Hepatocyte (in vitro differentiated cells): ENCODE measurements at regions not wholly inside any gene's neighbourhood (a gene's known extent, or its start where the extent isn't known, plus 50 kb on each side); places are given as distances from the start of the nearest gene placed in this dataset.

Experiments used
- DNase-seq: peaks from one replicate; pipeline ENCODE4 v3.0.0-alpha.2; 2016; ENCODE audit warnings: low spot score
- H2AFZ ChIP-seq: fragments of 200-600 bp; sonication (generic); 2 replicates; pipeline ENCODE4 v1.6.0; 2016; ENCODE audit warnings: antibody characterized with exemption, mild to moderate bottlenecking
- H3K27ac ChIP-seq: fragments of 200-600 bp; sonication (generic); 2 replicates; pipeline ENCODE4 v1.5.1; 2016; ENCODE audit warnings: mild to moderate bottlenecking
- H3K27me3 ChIP-seq: fragments of 200-600 bp; sonication (generic); 2 replicates; pipeline ENCODE4 v1.6.1; 2016
- H3K36me3 ChIP-seq: fragments of 200-600 bp; sonication (generic); replicated peaks from 2 replicates; pipeline ENCODE4 v1.5.1; 2016; ENCODE audit warnings: low read depth; ENCODE audit not compliant: insufficient read depth
- H3K4me1 ChIP-seq: fragments of 200-600 bp; sonication (generic); 2 replicates; pipeline ENCODE4 v1.5.1; 2016; ENCODE audit warnings: mild to moderate bottlenecking, moderate library complexity; ENCODE audit not compliant: insufficient read depth
- H3K4me2 ChIP-seq: fragments of 200-600 bp; sonication (generic); 2 replicates; pipeline ENCODE4 v1.6.0; 2016
- H3K4me3 ChIP-seq: fragments of 200-600 bp; sonication (generic); 2 replicates; pipeline ENCODE4 v1.5.1; 2016; ENCODE audit warnings: mild to moderate bottlenecking
- H3K79me2 ChIP-seq: fragments of 200-600 bp; sonication (generic); 2 replicates; pipeline ENCODE4 v1.6.0; 2017; ENCODE audit warnings: mild to moderate bottlenecking
- H3K9me2 ChIP-seq: fragments of 200-600 bp; sonication (generic); replicated peaks from 2 replicates; pipeline ENCODE4 v1.6.0; 2017; ENCODE audit warnings: mild to moderate bottlenecking; ENCODE audit not compliant: insufficient read depth
- H3K9me3 ChIP-seq: fragments of 200-600 bp; sonication (generic); 2 replicates; pipeline ENCODE4 v1.5.1; 2016; ENCODE audit warnings: low read depth, mild to moderate bottlenecking
- H4K20me1 ChIP-seq: fragments of 200-600 bp; sonication (generic); 2 replicates; pipeline ENCODE4 v1.6.0; 2016; ENCODE audit warnings: mild to moderate bottlenecking; ENCODE audit not compliant: insufficient read depth, poor library complexity, severe bottlenecking
- EZH2 ChIP-seq: fragments of 200-600 bp; sonication (generic); IDR thresholded peaks from 2 replicates; pipeline ENCODE4 v1.6.1; 2016; ENCODE audit warnings: antibody characterized with exemption, mild to moderate bottlenecking, borderline replicate concordance
- EZH2phosphoT487 ChIP-seq: fragments of 200-600 bp; sonication (generic); IDR thresholded peaks from one replicate; pipeline ENCODE4 v1.6.1; 2018; ENCODE audit warnings: antibody characterized with exemption, mild to moderate bottlenecking, low read depth, moderate library complexity; ENCODE audit not compliant: unreplicated experiment, severe bottlenecking
- WGBS: methylation state at CpG from one replicate; pipeline ENCODE4 v1.1.6; 2016; ENCODE audit warnings: low lambda C conversion rate; ENCODE audit errors: missing lambda C conversion rate; 5-methylcytosine and 5-hydroxymethylcytosine counted together
- TF ChIP-seq, protein P1 (sequence below): fragments of 200-600 bp; sonication (generic); IDR thresholded peaks from 2 replicates; pipeline ENCODE4 v1.5.1; 2016; ENCODE audit warnings: antibody characterized with exemption, mild to moderate bottlenecking; ENCODE audit not compliant: poor library complexity

DNA sequence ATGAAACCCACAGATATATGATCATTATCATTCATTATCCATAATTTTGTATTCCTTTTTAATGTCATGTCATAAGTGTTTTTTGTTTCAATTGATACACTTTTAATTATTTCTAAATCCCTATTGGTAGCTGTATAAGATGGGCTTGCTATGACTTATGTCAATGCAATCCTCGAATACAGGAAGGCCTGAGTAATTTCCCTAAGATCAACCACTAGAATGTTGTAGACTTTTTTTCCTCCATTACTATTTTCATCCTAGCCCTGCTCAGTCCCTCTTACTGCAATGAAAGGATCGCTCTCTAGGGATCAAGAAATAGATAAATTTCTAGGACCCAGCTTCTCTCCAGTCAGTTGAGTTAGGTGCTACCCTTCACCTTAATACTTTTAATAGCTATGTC, 186.3 kb downstream of the KCNE4 start:
- no peaks in the 10 kb centered on the region for H4K20me1 ChIP-seq
- no peak overlapping the region for H3K4me2 ChIP-seq
- DNase-seq, result no peak

GRCh38 chr2:223243233-223243632, 191.2 kb downstream of the KCNE4 start:
- H3K4me1 ChIP-seq, result no peaks in the 10 kb centered on the region
- no peaks in the 10 kb centered on the region for H3K9me3 ChIP-seq
- H3K79me2 ChIP-seq, result no peaks in the 10 kb centered on the region
- no peaks in the 10 kb centered on the region for H4K20me1 ChIP-seq
- no peaks in the 10 kb centered on the region for H3K27me3 ChIP-seq
- no peak overlapping the region for H3K27ac ChIP-seq
- WGBS, result 79% methylated on average over 3 of the region's 3 CpGs
- H3K4me3 ChIP-seq, result no peak overlapping the region
- no peak overlapping the region for H3K4me2 ChIP-seq
- H3K36me3 ChIP-seq, result no peaks in the 10 kb centered on the region
- H2AFZ ChIP-seq, result no peak overlapping the region
- no peak for TF ChIP-seq EZH2phosphoT487
- no peak for DNase-seq
- no peaks in the 10 kb centered on the region for H3K9me2 ChIP-seq

More for the DNA sequence above, 186.3 kb downstream of the KCNE4 start:
- Histone ChIP-seq H3K36me3 (no peaks in the 10 kb centered on the region), H3K4me3 (no peak overlapping the region), H2AFZ (no peak overlapping the region), H3K27me3 (no peaks in the 10 kb centered on the region), H3K79me2 (no peaks in the 10 kb centered on the region), H3K9me3 (no peaks in the 10 kb centered on the region), H3K27ac (no peak overlapping the region), H3K9me2 (no peaks in the 10 kb centered on the region), H3K4me1 (no peaks in the 10 kb centered on the region)
- TF ChIP-seq EZH2 (no peak), EZH2phosphoT487 (no peak)
- TF ChIP-seq, protein P1, sequence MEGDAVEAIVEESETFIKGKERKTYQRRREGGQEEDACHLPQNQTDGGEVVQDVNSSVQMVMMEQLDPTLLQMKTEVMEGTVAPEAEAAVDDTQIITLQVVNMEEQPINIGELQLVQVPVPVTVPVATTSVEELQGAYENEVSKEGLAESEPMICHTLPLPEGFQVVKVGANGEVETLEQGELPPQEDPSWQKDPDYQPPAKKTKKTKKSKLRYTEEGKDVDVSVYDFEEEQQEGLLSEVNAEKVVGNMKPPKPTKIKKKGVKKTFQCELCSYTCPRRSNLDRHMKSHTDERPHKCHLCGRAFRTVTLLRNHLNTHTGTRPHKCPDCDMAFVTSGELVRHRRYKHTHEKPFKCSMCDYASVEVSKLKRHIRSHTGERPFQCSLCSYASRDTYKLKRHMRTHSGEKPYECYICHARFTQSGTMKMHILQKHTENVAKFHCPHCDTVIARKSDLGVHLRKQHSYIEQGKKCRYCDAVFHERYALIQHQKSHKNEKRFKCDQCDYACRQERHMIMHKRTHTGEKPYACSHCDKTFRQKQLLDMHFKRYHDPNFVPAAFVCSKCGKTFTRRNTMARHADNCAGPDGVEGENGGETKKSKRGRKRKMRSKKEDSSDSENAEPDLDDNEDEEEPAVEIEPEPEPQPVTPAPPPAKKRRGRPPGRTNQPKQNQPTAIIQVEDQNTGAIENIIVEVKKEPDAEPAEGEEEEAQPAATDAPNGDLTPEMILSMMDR, result no peak
- 100% methylated on average over 2 of the region's 2 CpGs for WGBS

DNA sequence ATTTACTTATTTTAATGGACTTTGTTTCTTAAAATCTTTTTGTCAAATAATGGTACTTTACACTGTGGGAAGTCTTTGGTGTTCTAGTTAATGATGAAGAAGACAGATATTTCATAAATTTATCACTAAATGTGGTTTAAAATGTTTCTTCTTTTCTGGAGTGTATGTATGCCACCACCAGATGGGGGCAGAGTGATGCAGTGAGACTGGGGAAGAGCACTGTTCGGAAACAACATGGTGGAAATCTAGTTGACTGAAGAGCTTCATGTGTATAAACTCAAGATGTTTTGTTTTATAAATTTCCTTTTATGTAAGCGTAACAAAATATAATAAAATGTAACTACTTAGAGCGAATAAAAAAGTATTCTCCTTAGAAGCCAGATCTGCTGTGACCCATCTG, 195.1 kb downstream of the KCNE4 start:
- Histone ChIP-seq H3K4me2 (no peak overlapping the region), H3K4me3 (no peak overlapping the region), H2AFZ (no peak overlapping the region), H3K4me1 (no peaks in the 10 kb centered on the region), H3K9me2 (no peaks in the 10 kb centered on the region), H3K9me3 (no peaks in the 10 kb centered on the region), H4K20me1 (no peaks in the 10 kb centered on the region), H3K27ac (no peak overlapping the region), H3K36me3 (no peaks in the 10 kb centered on the region), H3K79me2 (no peaks in the 10 kb centered on the region), H3K27me3 (no peaks in the 10 kb centered on the region)
- 94% methylated on average over 3 of the region's 3 CpGs for WGBS
- DNase-seq, result no peak
- TF ChIP-seq EZH2phosphoT487 (no peak), EZH2 (no peak)
- TF ChIP-seq, protein P1, result peak; percentile 32

GRCh38 chr2:223251656-223252229, 199.8 kb downstream of the KCNE4 start:
- WGBS, result 77% methylated on average over 10 of the region's 10 CpGs
- Histone ChIP-seq H3K4me2 (no peak overlapping the region), H3K79me2 (no peaks in the 10 kb centered on the region), H3K4me3 (no peak overlapping the region), H4K20me1 (no peaks in the 10 kb centered on the region), H3K36me3 (no peaks in the 10 kb centered on the region), H2AFZ (no peak overlapping the region), H3K27me3 (no peaks in the 10 kb centered on the region), H3K4me1 (no peaks in the 10 kb centered on the region), H3K9me3 (no peaks in the 10 kb centered on the region), H3K27ac (no peak overlapping the region), H3K9me2 (no peaks in the 10 kb centered on the region)
- no peak for DNase-seq
- TF ChIP-seq EZH2 (no peak), EZH2phosphoT487 (no peak)
- TF ChIP-seq, protein P1, result no peak
